ENCODE measurements at regions not wholly inside any gene's neighbourhood (a gene's known extent, or its start where the extent isn't known, plus 50 kb on each side); places are given as distances from the start of the nearest gene placed in this dataset.

- TF ChIP-seq CTCF (conservative IDR thresholded peaks at IDR 0.05; ENCODE audit: low read depth in 2 of 2) (no peak), EZH2 (IDR thresholded peaks at IDR 0.05; ENCODE audit: low read depth, unreplicated experiment) (no peak), CREB1 (CRISPR knock-in tag; IDR thresholded peaks at IDR 0.05; ENCODE audit: low read depth) (no peak), POLR2AphosphoS5 (IDR thresholded peaks at IDR 0.05; ENCODE audit: low read depth) (no peak), ZNF331 (CRISPR knock-in tag; IDR thresholded peaks at IDR 0.05; ENCODE audit: low read depth) (no peak), EZH2phosphoT487 (IDR thresholded peaks at IDR 0.05; ENCODE audit: unreplicated experiment) (no peak), NANOG (IDR thresholded peaks at IDR 0.05; ENCODE audit: borderline replicate concordance) (no peak), REST (IDR thresholded peaks at IDR 0.05; ENCODE audit: unreplicated experiment) (no peak), ZNF114 (CRISPR knock-in tag; IDR thresholded peaks at IDR 0.05) (no peak)
These were observed 63.2 kb upstream of the LTA4H start for GRCh38 chr12:96098631-96099030.
